ENCODE measurements at regions not wholly inside any gene's neighbourhood (a gene's known extent, or its start where the extent isn't known, plus 50 kb on each side); places are given as distances from the start of the nearest gene placed in this dataset.

- DNase-seq, result no peak
Observed at GRCh38 chr7:108711611-108712010, 141.9 kb downstream of the DNAJB9 start.

DNA sequence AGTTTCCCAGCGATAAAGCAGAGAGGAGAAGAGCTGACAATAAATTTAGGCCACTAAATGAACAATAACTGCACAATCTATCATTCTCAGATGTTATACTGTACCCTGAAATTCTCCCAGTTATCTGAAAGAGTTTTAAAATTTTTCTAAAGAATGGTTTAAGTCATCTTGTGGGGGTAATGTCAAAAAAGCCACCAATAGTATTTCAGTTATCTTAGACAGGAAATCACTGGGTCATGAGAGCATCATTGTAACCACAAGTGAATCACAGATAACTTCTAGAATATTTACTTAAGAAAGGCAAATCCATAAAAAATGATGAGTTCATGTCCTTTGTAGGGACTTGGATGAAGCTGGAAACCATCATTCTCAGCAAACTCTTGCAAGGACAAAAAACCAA lies 147.1 kb downstream of the DNAJB9 start:
- DNase-seq, result no peak

GRCh38 chr7:108717781-108718180 lies 148.1 kb downstream of the DNAJB9 start:
- no peak for DNase-seq

- DNase-seq, result no peak
Observed at GRCh38 chr7:108719631-108720030, 150.0 kb downstream of the DNAJB9 start.

GRCh38 chr7:108722561-108722960 lies 152.9 kb downstream of the DNAJB9 start:
- no peak for DNase-seq

- no peak for DNase-seq
Observed at GRCh38 chr7:108723381-108723814, 153.7 kb downstream of the DNAJB9 start.

DNA sequence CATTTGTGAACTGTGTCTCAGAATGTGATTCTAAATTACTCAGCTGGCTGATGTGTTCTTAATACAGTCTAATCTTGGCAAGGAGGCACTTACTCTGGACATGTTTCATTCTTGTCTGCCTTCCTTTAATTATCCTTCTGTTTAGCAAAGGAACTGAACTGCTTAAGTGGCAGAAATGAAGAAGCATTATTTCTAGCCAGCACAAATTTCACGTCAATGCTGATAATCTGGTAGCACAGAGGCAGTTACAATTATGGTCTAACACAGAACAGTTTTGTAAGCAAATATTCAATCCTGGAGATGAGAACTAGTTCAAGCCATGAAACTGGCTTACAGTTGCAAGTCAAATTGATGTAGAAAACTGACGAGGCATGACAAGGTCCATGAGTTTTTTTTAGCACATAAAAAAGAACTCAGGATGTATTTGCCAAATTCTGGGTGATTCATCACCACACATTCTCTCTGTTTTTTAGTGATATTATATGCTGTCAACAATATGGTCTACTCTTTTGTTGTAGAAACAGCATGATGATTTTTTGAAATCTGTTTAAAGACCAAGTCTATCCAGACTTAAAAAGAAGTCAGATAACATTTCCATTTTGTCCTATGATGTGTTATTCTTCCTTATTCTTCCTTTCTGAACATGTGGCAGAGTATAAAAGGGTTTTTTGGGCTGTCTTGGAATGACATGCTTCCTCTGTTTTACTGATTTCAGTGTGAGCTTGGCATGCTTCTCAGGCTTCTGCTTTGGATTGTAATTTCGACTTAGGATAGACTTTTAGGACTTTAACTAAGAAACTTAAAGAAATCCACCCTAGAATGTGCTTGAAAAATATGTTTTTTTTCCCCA lies 154.8 kb downstream of the DNAJB9 start:
- DNase-seq, result no peak

- no peak for DNase-seq
Observed at GRCh38 chr7:108735814-108736213, 166.1 kb downstream of the DNAJB9 start.

DNA sequence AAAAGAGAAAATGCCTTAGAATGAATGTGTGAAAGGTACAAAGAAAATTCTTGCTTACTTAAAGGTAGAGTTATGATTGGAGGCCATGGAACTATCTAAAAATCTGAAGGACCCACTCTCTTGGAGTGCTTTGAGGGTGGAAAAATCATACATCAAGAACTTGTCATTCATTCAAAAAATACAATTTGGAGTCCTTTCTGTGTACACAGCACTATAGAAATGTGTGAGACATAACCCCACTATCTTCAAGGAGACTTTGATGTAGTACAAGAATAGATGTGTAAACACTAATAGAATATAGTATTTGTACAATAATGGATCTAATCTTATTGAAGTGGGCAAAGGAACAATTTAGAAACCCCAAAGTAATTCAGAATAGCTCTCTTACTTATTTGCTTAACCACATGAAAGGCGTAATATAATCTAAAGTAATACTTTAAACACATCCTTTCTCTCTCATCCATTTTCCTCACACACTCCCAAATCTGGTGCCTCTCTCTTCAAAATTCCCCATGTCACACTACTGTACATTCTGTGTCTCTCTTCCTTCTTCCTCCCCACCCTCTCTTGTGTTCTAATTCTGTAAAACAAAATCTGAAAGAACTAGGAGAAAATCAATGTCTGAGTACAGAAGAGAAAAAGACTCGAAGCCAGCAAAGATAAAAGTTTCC lies 166.7 kb downstream of the DNAJB9 start:
- no peak for DNase-seq

- DNase-seq, result no peak
Observed at GRCh38 chr7:108770981-108771745, 201.5 kb downstream of the DNAJB9 start.

DNA sequence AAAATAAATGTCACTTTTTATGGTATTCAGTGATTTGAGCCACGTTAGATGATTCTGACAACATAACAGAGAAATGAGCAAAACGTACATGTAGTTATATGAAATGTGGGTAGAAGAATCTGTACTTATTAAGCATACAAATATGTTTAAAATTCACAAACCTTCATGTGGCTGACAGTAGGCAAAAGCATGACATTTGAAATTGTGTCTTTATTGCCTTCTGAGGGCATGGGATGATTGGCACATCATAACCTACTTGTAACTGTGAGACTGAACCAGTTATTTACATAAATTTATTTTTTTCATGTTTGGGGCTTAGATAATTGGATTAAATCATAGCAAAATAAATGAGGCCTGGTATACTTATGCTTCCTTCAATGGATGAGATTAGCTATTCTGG lies 202.2 kb downstream of the DNAJB9 start:
- no peak for DNase-seq

DNA sequence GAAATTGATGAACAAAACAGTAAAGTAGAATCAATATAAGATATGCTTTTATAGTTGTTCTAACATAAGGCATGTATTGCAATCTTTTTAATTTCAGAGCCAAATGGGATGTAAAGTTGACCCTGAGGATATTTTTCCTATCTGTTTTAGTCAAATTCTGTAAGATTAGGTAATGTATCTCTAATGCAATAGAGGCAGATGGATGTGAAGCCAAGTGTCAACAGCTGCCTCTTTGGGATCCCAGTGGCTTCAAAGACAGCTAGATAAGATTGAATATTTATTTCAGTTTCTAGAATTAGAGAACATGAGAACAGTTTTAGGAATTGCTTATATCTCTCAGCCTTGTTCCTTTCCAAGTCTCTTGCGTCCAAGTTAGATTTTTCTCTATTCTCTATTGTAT lies 208.3 kb downstream of the DNAJB9 start:
- DNase-seq, result no peak

DNA sequence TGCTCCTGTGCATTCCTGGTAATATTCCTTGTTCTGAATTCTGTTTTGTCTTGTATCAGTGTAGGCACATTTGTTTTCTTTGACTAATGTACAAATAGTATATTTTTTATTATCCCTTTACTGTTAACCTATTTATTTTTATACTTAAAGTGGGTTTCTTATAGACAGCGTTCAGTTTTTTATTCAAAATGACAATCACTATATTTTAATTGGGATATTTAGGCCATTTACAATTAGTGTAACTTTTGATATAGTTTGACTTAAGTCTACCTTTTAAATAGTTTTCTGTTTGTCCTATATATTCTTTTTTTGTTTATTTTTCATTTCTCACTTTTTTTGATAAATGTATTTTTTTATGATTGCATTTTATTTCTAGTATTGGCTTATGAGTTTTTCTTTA lies 219.8 kb downstream of the DNAJB9 start:
- no peak for DNase-seq

DNA sequence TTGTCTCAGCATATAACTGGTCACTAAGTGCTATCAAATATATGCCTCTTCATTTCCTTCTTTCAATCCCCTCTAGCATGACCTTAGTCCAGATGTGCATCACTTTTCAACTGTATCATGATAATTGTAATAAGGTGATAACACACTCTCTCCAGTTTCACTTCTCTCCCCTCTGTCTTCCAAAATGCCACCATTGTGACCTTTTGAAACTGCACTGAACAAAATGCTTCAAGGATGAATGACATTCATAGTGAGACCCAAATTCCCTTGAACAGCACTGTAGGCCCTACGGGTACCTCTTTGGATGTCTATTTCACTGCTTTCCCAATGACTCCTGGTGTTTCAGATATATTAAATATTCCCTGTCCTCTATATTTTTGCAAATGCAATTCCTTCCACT lies 224.8 kb downstream of the DNAJB9 start:
- no peak for DNase-seq

GRCh38 chr7:108802650-108803049 lies 233.0 kb downstream of the DNAJB9 start:
- no peak for DNase-seq

- no peak for DNase-seq
Observed at GRCh38 chr7:108805808-108806397, 236.2 kb downstream of the DNAJB9 start.

DNA sequence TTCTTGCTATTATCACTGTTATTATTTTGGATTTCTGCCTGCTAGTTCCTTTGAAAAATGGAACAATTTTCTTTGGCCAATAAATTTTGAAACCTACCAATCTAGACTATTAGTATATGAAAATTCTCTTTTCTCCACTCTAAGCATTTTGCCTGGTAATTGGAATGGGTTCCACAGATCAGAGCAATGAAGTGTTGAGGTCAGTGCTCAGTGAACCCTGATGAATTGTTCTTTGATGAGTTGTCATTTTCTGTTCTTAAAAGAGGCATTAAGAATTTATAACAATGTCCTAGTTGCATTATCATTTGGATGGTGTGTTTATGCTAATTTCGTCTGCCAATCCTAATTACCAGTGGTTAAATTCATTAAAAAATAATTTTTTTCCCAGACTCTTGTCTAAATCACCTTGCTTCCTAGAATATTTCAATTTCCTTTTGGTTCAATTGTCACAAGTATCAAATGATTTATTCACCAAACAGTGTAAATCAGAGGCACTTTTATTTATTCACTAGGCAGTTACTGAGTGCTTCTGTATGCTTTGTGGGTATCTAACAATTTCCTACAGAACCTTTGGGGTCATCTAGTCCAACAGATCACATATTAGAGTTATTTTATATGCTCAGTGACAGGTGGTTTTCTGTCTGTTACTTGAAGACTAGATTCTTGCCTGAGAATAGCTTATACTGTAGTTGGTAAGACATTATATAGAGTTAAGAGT lies 239.0 kb downstream of the DNAJB9 start:
- no peak for DNase-seq

GRCh38 chr7:108809356-108809755 lies 239.7 kb downstream of the DNAJB9 start:
- no peak for DNase-seq

DNA sequence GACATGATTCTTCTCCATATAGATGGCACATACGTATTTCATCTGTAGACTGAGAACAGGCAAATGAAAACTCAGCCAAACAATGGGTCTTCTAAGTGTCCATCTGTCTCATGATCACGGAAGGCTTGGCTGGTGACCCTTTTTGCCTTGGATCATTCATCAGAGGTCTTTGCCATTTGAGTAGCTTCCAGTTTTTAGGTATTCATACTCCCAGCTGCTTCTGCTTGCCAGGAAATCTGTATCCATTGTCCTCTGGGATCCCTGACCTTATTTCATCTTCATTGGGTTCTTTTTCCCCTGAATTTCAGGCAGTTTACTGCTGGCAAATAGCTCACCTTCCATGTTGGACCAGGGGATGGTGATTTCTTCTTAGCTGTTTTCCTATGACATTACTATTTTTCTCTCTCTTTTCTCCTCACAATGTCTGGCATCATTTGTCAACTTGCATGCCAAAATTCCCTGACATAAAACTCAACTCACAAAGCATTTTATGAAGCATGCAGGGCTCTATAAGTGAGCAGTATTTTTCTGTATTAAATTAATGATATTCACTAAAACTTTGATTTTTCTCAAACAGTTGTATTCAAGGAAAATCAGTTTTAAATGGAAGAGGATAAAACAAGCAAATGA lies 241.2 kb downstream of the DNAJB9 start:
- no peak for DNase-seq

DNA sequence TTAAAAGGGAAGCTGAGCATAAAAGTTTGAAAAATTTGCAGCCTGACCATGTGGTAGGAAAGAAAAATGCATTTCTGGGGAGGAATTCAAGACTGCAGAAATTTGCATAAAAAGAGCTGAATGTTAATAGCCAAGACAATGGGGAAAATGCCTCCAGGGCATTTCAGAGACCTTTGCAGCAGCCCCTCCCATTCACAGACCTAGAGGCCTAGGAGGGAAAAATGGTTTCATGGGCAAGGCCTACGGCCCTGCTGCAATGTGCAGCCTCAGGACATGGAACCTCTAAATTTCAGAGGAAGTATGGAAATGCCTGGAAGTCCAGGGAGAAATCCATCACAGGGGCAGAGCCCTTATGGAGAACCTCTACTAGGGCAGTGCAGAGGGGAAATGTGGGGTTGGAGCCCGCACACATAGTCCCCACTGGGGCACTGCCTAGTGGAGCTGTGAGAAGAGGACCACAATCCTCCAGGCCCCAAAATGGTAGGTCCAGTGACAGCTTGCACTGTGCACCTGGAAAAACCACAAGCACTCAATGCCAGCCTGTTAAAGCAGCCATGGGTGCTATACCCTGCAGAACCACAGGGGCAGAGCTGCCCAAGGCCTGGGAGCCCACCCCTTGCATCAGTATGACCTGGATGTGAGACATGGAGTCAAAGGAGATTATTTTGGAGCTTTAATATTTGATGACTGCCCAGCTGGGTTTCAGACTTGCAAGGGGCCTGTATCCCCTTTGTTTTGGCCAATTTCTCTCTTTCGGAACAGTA lies 243.8 kb downstream of the DNAJB9 start:
- DNase-seq, result no peak

- no peak for DNase-seq
Observed at GRCh38 chr7:108815815-108816214, 246.1 kb downstream of the DNAJB9 start.

All from stimulated activated CD4-positive, alpha-beta T cell treated with anti-CD3 and anti-CD28 coated beads, Interleukin-4, amount 100 ng/mL, for 1 hour (primary cell).